NCI-H1930 (cell line): ENCODE measurements at regions not wholly inside any gene's neighbourhood (a gene's known extent, or its start where the extent isn't known, plus 50 kb on each side); places are given as distances from the start of the nearest gene placed in this dataset.

Experiments used
- DNase-seq, 2 experiments: peaks; one replicate each; lab custom pipeline; 2025; lab: John Stamatoyannopoulos, UW

GRCh38 chr18:47758000-47758399 is 172.5 kb downstream of the SMAD2 start:
- DNase-seq = no peak

GRCh38 chr18:47756364-47757016 is 174.0 kb downstream of the SMAD2 start:
- DNase-seq = peak; percentile 58 to 70

- DNase-seq = no peak
Observed at GRCh38 chr18:47755102-47755456, 175.4 kb downstream of the SMAD2 start.

- peak; percentile 83 to 90 for DNase-seq
Observed at GRCh38 chr18:47754311-47755101, 176.0 kb downstream of the SMAD2 start.

- DNase-seq = no peak
Observed at GRCh38 chr18:47752796-47753645, 177.4 kb downstream of the SMAD2 start.

GRCh38 chr18:47750889-47751423 is 179.5 kb downstream of the SMAD2 start:
- no peak for DNase-seq

GRCh38 chr18:47749600-47749973 is 180.9 kb downstream of the SMAD2 start:
- DNase-seq = no peak

GRCh38 chr18:47748847-47749599 is 181.4 kb downstream of the SMAD2 start:
- peak; percentile 52 to 86 for DNase-seq

- no peak for DNase-seq
Observed at GRCh38 chr18:47748093-47748796, 182.2 kb downstream of the SMAD2 start.

GRCh38 chr18:47747260-47747795 is 183.1 kb downstream of the SMAD2 start:
- DNase-seq = no peak

GRCh38 chr18:47746615-47747014 is 183.8 kb downstream of the SMAD2 start:
- no peak for DNase-seq

GRCh38 chr18:47745227-47745626 is 185.2 kb downstream of the SMAD2 start:
- DNase-seq = no peak

- no peak for DNase-seq
Observed at GRCh38 chr18:47737956-47738355, 192.5 kb downstream of the SMAD2 start.

- DNase-seq = no peak
Observed at GRCh38 chr18:47737198-47737830, 193.1 kb downstream of the SMAD2 start.

- no peak for DNase-seq
Observed at GRCh38 chr18:47736376-47737140, 193.9 kb downstream of the SMAD2 start.

GRCh38 chr18:47735041-47735702 is 195.3 kb downstream of the SMAD2 start:
- DNase-seq = no peak

GRCh38 chr18:47731276-47731675 is 199.2 kb downstream of the SMAD2 start:
- DNase-seq = no peak

- DNase-seq = peak in 1 of 2 experiments; percentile 33
Observed at GRCh38 chr18:47730795-47731194, 199.7 kb downstream of the SMAD2 start.

- DNase-seq = no peak
Observed at GRCh38 chr18:47729356-47729755, 201.1 kb downstream of the SMAD2 start.
